Erythroblast (primary cell): ENCODE measurements at regions not wholly inside any gene's neighbourhood (a gene's known extent, or its start where the extent isn't known, plus 50 kb on each side); places are given as distances from the start of the nearest gene placed in this dataset.

Experiments used
- GATA1 ChIP-seq: IDR thresholded peaks from 2 replicates; pipeline ENCODE4 v1.6.1; 2011; ENCODE audit warnings: low read depth, mild to moderate bottlenecking, control low read depth, low read length, moderate library complexity
- POLR2A ChIP-seq: IDR thresholded peaks from 2 replicates; pipeline ENCODE4 v1.6.1; 2011; ENCODE audit warnings: mild to moderate bottlenecking, low read length

- no peak for TF ChIP-seq POLR2A
- no peak for TF ChIP-seq GATA1
These were observed 243.5 kb upstream of the ROPN1 start for GRCh38 chr3:124235446-124235845.
